HG03045 (cell line): ENCODE measurements at regions not wholly inside any gene's neighbourhood (a gene's known extent, or its start where the extent isn't known, plus 50 kb on each side); places are given as distances from the start of the nearest gene placed in this dataset.
"Not testable (repeated sequence)": the region's sequence is repeated elsewhere in the genome, so short reads cannot be mapped to it uniquely, and the experiment has no call there.

Source experiments
- ATAC-seq: cut with Tn5 transposase; IDR thresholded peaks from one replicate; pipeline ENCODE4 v1.9.1; 2021; ENCODE audit warnings: mild to moderate bottlenecking, moderate library complexity; ENCODE audit not compliant: unreplicated experiment

DNA sequence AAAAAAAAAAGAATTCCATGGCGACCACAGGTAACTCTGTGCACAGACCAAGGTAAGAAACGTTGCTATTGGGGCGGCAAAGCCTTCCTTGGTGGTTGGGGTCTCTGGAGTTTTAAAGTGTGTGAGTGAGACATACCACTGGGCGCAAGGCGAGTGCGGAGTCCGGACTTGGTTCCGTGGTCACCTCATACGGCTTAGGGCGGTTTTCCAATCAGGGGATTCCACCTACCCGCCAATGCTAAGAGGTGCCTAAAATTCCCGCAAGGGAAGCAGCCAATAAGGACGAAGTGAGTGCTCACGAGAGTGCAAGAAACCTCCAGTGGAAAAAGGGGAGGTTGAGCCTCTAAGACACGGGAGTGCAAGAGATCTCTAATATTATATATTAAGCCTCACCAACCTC, 68.6 kb upstream of the PRSS16 start:
- no peak for ATAC-seq

DNA sequence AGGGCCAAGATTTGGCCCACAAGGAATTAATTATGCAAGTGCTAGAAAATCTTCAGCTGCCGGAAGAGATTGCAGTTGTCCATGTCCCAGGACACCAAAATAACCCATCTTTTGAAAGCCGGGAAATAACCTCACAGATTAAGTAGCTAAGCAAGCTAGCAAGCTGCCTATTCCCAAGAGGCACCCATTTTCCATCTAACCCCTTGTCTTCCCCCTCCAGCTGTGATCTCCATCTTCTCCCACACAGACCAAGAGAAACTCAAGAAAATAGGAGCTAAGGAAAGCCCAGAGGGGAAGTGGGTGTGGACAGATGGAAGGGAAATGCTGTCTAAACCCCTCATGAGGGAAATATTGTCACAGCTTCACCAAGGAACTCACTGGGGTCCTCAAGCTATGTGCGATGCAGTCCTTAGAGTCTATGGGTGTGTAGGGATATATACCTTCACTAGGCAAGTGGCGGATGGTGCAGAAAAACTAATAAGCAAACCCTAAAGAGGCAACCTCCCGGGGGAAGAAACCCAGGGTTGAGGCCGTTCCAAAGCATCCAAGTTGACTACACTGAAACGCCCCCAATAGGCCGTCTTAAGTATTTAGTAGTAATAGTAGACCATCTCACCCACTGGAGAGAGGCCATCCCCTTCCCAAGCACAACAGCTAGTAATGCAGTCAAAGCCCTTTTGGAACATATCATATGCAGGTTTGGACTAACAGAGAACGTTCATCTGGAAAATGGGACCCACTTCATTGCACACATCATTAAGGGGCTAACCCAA, 64.3 kb upstream of the PRSS16 start:
- ATAC-seq: no peak

DNA sequence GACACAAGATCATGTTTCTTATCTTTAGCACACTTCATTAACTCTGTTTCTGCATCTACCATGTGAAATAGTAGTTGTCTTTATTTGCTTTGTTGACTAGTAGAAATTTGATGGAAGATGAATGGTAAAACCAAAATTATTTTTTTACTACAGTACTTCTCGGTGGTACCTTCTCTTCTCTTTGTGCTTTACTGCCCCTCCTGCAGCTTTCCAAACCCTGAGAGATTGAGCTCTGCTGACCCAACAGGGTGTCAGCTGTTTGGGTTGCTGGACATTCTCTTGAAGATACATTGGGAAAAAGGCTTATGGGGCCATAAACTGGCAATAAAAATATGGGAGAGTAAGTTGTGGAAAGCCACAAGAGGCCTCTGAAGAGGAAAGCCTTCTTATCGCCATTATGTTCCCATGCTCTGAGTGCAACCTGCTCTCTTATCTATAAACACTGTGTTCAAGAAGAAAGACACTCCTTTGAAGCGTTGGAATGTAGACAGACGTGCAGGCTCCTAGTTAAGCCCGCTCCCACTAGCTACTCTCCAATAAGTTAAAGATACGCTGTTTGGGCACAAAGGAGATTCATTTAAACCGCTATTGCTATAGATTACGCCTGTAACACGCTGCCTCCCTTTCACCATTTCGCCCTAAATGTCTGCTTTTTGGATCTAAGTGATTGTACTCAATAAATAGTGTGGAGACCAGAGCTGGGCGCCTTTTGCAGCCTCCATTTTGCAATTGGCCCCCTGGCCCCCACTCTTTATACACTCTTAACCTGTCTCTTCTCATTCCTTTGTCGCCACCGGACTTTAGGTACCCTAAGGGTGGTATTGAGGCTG, 60.1 kb upstream of the PRSS16 start:
- ATAC-seq: no peak

DNA sequence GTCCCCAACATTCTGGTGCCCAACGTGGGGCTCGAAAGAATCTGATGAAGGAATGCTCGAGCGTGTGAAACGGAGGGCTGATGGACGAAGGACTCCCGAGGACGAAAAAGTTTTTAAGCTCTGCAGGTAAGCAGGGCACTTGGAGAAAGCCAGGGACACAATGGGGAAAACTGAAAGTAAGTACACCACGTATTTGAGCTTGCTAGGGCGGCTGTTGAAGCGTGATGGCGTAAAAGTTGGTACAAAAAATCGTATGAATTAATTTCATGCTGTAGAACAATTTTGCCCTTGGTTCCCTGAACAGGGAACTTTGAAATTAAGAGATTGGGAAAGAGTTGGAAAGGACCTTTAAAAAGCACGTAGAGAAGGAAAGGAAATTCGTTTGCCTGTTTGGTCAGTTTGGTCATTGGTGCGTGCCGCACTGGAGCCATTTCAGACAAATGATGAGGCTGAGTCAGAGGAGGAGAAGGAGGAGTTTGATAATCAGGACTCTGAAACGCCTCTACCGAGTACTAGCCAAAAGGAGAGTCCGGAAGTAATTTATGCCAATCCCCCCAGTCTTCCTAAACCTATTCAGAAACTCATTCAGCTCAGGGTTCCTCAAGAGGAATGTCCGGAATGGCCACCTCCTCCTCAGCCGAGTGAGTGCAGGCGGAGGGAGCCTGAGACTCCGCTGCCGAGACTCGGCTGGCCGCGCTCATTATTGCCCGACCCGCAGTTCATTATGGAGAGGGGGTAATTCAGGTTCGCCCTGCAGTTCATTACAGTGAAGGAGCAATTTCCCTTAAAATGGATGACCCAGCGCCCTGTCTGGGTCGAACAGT, 59.2 kb upstream of the PRSS16 start:
- ATAC-seq: peak; percentile 77

DNA sequence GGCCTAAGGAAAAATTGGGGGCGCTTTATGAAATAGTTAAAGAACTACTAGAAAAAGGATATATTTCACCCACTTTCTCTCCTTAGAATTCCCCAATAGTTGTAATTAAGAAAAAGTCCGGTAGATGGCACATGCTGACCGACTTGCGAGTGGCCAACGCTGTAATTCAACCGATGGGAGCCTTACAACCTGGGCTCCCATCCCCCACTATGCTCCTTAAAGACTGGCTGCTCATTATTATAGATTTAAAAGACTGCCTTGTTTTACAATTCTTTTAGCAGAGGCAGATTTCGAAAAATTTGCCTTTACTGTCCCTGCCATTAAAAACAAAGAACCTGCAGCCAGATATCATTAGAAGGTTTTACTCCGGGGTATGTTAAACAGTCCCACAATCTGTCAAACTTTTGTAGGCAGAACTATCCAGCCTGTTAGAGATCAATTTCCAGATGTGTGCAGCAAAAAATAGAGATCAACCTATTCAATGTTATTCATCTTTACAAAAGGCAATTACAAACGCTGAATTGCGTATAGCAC, 58.5 kb upstream of the PRSS16 start:
- ATAC-seq: peak; percentile 73

DNA sequence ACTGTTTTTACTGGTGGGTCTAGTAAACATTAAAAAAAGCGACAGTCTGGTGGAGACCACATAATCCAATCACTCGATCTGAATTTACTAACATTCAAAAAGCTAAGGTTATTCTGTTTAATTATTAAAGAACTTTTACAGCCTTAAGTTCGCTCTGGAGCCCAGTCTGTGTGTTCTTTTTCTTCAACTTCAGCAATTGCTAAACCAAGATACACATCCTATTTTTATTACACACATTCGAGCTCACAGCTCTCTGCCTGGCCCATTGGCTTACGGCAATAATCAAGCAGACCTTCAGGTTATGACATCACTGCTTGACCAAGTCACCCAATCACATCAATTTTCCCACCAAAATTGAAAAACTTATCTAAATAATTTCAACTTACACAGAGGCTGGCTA, 57.4 kb upstream of the PRSS16 start:
- ATAC-seq: no peak

DNA sequence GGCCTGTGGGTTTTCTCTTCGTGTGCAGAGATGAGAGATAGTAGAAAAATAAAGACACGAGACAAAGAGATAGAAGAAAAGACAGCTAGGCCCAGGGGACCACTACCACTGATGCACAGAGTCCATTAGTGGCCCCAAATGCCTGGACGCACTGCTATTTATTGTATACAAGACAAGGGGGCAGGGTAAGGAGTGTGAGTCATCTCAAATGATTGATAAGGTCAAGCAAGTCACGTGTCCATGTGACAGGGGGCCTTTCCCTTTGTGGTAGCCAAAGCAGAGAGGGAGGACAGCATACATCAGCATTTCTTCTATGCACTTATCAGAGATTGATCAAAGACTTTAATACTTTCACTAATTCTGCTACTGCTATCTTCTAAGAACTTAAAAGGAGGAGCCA, 53.0 kb upstream of the PRSS16 start:
- not testable (repeated sequence) for ATAC-seq

DNA sequence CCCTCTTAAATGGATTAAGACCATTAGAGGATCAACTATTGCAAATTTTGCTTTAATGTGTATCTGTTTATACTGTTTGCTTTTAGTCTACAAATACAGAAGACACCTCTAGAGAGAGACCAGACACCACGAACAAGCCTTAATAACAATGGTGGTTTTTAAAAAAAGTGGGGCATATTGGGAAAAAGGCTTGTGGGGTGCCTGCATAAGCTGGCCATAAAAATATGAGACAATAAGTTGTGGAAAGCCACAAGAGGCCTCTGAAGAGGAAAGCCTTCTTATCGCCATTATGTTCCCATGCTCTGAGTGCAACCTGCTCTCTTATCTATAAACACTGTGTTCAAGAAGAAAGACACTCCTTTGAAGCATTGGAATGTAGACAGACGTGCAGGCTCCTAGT, 52.0 kb upstream of the PRSS16 start:
- ATAC-seq: not testable (repeated sequence)
